ENCODE measurements at regions not wholly inside any gene's neighbourhood (a gene's known extent, or its start where the extent isn't known, plus 50 kb on each side); places are given as distances from the start of the nearest gene placed in this dataset.

- TF ChIP-seq CTCF (IDR thresholded peaks at IDR 0.05; ENCODE audit: low read depth, low read length, poor library complexity, severe bottlenecking) (no peak), EZH2phosphoT487 (IDR thresholded peaks at IDR 0.05; ENCODE audit: borderline replicate concordance, low read length) (no peak)
Observed at GRCh38 chr2:123103902-123104301, 921.2 kb upstream of the CNTNAP5 start.
